PC-3 (cell line): ENCODE measurements at regions not wholly inside any gene's neighbourhood (a gene's known extent, or its start where the extent isn't known, plus 50 kb on each side); places are given as distances from the start of the nearest gene placed in this dataset.

Experiments used
- ATAC-seq: fragments of 200-7000 bp; cut with Tn5 transposase; 2 replicates; pipeline ENCODE4 v1.9.1; 2020; ENCODE audit warnings: mild to moderate bottlenecking, moderate library complexity
- BruUV-seq: library from RNA; stranded (reverse); fragments of 400-500 nt; replicated peaks from 2 replicates; lab custom pipeline; 2021; lab: Mats Ljungman, UMichigan
- CTCF ChIA-PET: fragments of 300-600 bp; sonication (Branson Sonifier 250); formaldehyde crosslinking; loops from one replicate; lab custom pipeline; 2022; ENCODE audit warnings: antibody characterized with exemption; lab: Charles Lee
- POLR2A ChIA-PET: fragments of 300-600 bp; sonication (Branson Sonifier 250); formaldehyde crosslinking; loops from one replicate; lab custom pipeline; 2022; ENCODE audit warnings: antibody characterized with exemption; ENCODE audit not compliant: unreplicated experiment; lab: Charles Lee
- DNase-seq: peaks from one replicate; pipeline ENCODE4 v3.0.0-alpha.2; 2015
- H2AFZ ChIP-seq: fragments of 300-600 bp; sonication (generic); 2 replicates; pipeline ENCODE4 v1.6.0; 2016; ENCODE audit warnings: antibody characterized with exemption, low read length
- H3F3A ChIP-seq: fragments of 300-600 bp; sonication (generic); one replicate; pipeline ENCODE4 v1.6.0; 2017; ENCODE audit warnings: antibody characterized with exemption, low read length, control low read depth, mild to moderate bottlenecking; ENCODE audit not compliant: unreplicated experiment
- H3K27ac ChIP-seq: fragments of 300-600 bp; sonication (generic); 2 replicates; pipeline ENCODE4 v1.5.1; 2016; ENCODE audit warnings: mild to moderate bottlenecking, low read length
- H3K27me3 ChIP-seq: fragments of 300-600 bp; sonication (generic); 2 replicates; pipeline ENCODE4 v1.6.1; 2016; ENCODE audit warnings: low read length, mixed read lengths
- H3K36me3 ChIP-seq: fragments of 300-600 bp; sonication (generic); 2 replicates; pipeline ENCODE4 v1.6.1; 2016; ENCODE audit warnings: low read depth, mixed run types, low read length, mixed read lengths
- H3K4me1 ChIP-seq: fragments of 300-600 bp; sonication (generic); 2 replicates; pipeline ENCODE4 v1.5.1; 2016; ENCODE audit warnings: low read length; ENCODE audit not compliant: insufficient read depth
- H3K4me2 ChIP-seq: fragments of 300-600 bp; sonication (generic); 2 replicates; pipeline ENCODE4 v1.6.0; 2016; ENCODE audit warnings: low read length
- H3K4me3 ChIP-seq: fragments of 300-600 bp; sonication (generic); 2 replicates; pipeline ENCODE4 v1.5.1; 2016; ENCODE audit warnings: mild to moderate bottlenecking, low read length, mixed read lengths
- H3K79me2 ChIP-seq: fragments of 300-600 bp; sonication (generic); 2 replicates; pipeline ENCODE4 v1.6.1; 2017; ENCODE audit warnings: low read length, mixed read lengths
- H3K9ac ChIP-seq: fragments of 300-600 bp; sonication (generic); 2 replicates; pipeline ENCODE4 v1.6.0; 2016; ENCODE audit warnings: mild to moderate bottlenecking, low read length
- H3K9me2 ChIP-seq: fragments of 300-600 bp; sonication (generic); replicated peaks from 2 replicates; pipeline ENCODE4 v1.6.1; 2016; ENCODE audit warnings: mixed run types, low read length, mixed read lengths
- H3K9me3 ChIP-seq: fragments of 300-600 bp; sonication (generic); 2 replicates; pipeline ENCODE4 v1.6.1; 2016; ENCODE audit warnings: low read length, mixed read lengths
- H4K20me1 ChIP-seq: fragments of 300-600 bp; sonication (generic); 2 replicates; pipeline ENCODE4 v1.6.1; 2016; ENCODE audit warnings: low read length, mixed read lengths
- EZH2 ChIP-seq: fragments of 300-600 bp; sonication (generic); IDR thresholded peaks from one replicate; pipeline ENCODE4 v1.6.1; 2017; ENCODE audit warnings: antibody characterized with exemption, mild to moderate bottlenecking, low read length; ENCODE audit not compliant: unreplicated experiment
- EZH2phosphoT487 ChIP-seq: fragments of 300-600 bp; sonication (generic); IDR thresholded peaks from 2 replicates; pipeline ENCODE4 v1.6.1; 2018; ENCODE audit warnings: mild to moderate bottlenecking, antibody characterized with exemption, low read length, borderline replicate concordance
- intact Hi-C: fragments of 100-400 bp; cut with micrococcal nuclease; formaldehyde crosslinking; loops from 2 replicates; pipeline ENCODE4 v1.9.0; 2023
- TF ChIP-seq, protein P1 (sequence below): fragments of 300-600 bp; sonication (generic); conservative IDR thresholded peaks from 2 replicates; pipeline ENCODE4 v1.5.1; 2017; ENCODE audit warnings: antibody characterized with exemption, low read depth, mild to moderate bottlenecking, low read length

DNA sequence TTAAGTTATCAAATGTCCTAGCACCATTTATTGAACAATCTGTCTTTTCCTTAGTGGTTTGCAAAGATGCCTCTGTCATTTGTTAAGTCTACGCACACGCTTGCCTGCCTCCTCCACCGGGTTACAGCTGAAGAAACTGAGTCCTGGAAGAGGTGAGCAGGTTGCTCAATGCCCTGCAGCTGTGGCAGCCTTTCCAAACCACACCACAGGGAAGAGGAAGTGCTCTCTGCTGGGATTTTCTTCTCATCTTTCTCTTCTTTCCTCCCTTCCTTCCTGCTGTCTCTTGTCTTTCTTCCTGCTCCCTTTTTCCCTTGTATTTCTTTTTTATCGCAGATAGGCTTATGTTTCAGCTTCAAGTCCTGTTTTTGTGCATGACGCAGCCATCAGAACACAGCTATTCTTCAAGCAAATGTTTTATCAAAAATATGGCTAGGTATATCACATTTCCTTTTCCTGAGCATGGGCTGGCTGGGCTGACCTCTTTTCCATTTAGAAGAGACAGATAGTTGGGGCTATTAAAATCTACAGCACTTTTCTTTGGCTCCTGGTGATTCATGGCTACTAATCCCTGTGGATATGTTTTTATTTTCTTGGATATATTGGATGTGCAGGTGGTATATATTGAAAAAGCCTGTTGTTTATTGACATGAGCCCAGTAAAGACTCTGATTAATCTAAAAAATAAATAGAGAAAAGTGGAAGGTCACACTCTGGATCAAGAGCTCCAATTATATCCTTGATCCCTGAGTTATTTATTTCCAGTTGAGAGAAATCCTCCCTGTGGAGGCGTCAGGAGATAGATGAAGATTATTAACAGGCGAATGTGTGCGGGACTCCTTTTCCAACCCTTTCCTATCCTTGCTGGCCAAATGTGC is 214.6 kb downstream of the TSN start:
- TF ChIP-seq EZH2phosphoT487 = no peak
- TF ChIP-seq, protein P1, sequence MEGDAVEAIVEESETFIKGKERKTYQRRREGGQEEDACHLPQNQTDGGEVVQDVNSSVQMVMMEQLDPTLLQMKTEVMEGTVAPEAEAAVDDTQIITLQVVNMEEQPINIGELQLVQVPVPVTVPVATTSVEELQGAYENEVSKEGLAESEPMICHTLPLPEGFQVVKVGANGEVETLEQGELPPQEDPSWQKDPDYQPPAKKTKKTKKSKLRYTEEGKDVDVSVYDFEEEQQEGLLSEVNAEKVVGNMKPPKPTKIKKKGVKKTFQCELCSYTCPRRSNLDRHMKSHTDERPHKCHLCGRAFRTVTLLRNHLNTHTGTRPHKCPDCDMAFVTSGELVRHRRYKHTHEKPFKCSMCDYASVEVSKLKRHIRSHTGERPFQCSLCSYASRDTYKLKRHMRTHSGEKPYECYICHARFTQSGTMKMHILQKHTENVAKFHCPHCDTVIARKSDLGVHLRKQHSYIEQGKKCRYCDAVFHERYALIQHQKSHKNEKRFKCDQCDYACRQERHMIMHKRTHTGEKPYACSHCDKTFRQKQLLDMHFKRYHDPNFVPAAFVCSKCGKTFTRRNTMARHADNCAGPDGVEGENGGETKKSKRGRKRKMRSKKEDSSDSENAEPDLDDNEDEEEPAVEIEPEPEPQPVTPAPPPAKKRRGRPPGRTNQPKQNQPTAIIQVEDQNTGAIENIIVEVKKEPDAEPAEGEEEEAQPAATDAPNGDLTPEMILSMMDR = no peak
- no peak for TF ChIP-seq EZH2
- intact Hi-C loops = loop anchor here (5.0 to 10.0 kb wide), 3 partner anchors 158 to 335 kb away; no protein-coding TSS in a partner anchor
- POLR2A ChIA-PET = no interaction called here

GRCh38 chr2:121972203-121972602 is 216.8 kb downstream of the TSN start:
- Histone ChIP-seq H2AFZ (no peak overlapping the region), H3F3A (no peaks in the 10 kb centered on the region), H3K27ac (no peak overlapping the region), H3K4me3 (no peak overlapping the region), H3K9me3 (no peaks in the 10 kb centered on the region), H3K36me3 (no peaks in the 10 kb centered on the region), H3K9me2 (no peaks in the 10 kb centered on the region), H3K4me2 (no peak overlapping the region), H3K79me2 (no peaks in the 10 kb centered on the region), H3K4me1 (no peaks in the 10 kb centered on the region; the same call in 1 of the 2 replicates), H4K20me1 (no peaks in the 10 kb centered on the region), H3K27me3 (peaks cover 36% of the 10 kb centered on the region), H3K9ac (no peak overlapping the region)
- TF ChIP-seq, protein P1 = no peak
- TF ChIP-seq EZH2 (no peak), EZH2phosphoT487 (no peak)
- no peak for DNase-seq
- no peak for ATAC-seq
- ChIA-PET CTCF (no interaction called here), POLR2A (no interaction called here)
- BruUV-seq = no TSS peak
- intact Hi-C loops = loop anchor here (5.0 to 10.0 kb wide), 3 partner anchors 160 to 333 kb away; no protein-coding TSS in a partner anchor

More for the DNA sequence above, 214.6 kb downstream of the TSN start:
- H3K4me2 ChIP-seq = no peak overlapping the region
- no peak for DNase-seq
- no peak overlapping the region for H2AFZ ChIP-seq
- peaks cover 53% of the 10 kb centered on the region for H3K27me3 ChIP-seq
- no peak overlapping the region for H3K27ac ChIP-seq
- CTCF ChIA-PET = interaction anchor here (0.7 kb wide), 1 partner anchor 61 kb away, joined by 5 read pairs; no protein-coding TSS in a partner anchor
- no peaks in the 10 kb centered on the region for H3K9me3 ChIP-seq
- no peaks in the 10 kb centered on the region for H3K36me3 ChIP-seq
- H3K4me3 ChIP-seq = no peak overlapping the region
- no TSS peak for BruUV-seq
- no peaks in the 10 kb centered on the region for H3K4me1 ChIP-seq
- H3F3A ChIP-seq = no peaks in the 10 kb centered on the region
- H3K9me2 ChIP-seq = no peaks in the 10 kb centered on the region
- ATAC-seq = no peak
- H3K79me2 ChIP-seq = no peaks in the 10 kb centered on the region
- no peak overlapping the region for H3K9ac ChIP-seq
- no peaks in the 10 kb centered on the region for H4K20me1 ChIP-seq
